Panc1 (cell line): ENCODE measurements at regions not wholly inside any gene's neighbourhood (a gene's known extent, or its start where the extent isn't known, plus 50 kb on each side); places are given as distances from the start of the nearest gene placed in this dataset.
"Not testable (repeated sequence)": the region's sequence is repeated elsewhere in the genome, so short reads cannot be mapped to it uniquely, and the experiment has no call there.

Experiments used
- ATAC-seq: fragments of 200-7000 bp; cut with Tn5 transposase; 2 replicates; pipeline ENCODE4 v1.9.1; 2020; ENCODE audit warnings: mild to moderate bottlenecking, moderate library complexity
- BruUV-seq: library from RNA; stranded (reverse); fragments of 400-500 nt; replicated peaks from 2 replicates; lab custom pipeline; 2021; lab: Mats Ljungman, UMichigan
- CTCF ChIA-PET: fragments of 300-600 bp; sonication (Branson Sonifier 250); formaldehyde crosslinking; loops from one replicate; lab custom pipeline; 2022; ENCODE audit warnings: antibody characterized with exemption; lab: Charles Lee
- POLR2A ChIA-PET: fragments of 300-600 bp; sonication (Branson Sonifier 250); formaldehyde crosslinking; loops from one replicate; lab custom pipeline; 2022; ENCODE audit warnings: antibody characterized with exemption; lab: Charles Lee
- DNase-seq: peaks from one replicate; pipeline ENCODE4 v3.0.0-alpha.2; 2010; ENCODE audit warnings: low read depth, low spot score
- H3K27ac ChIP-seq: 2 replicates; pipeline ENCODE4 v1.5.1; 2011; ENCODE audit warnings: mild to moderate bottlenecking, low read length, inconsistent platforms
- H3K27me3 ChIP-seq: fragments of 200-500 bp; sonication (Bioruptor generic); 2 replicates; pipeline ENCODE4 v1.6.0; 2014; ENCODE audit warnings: low read length, inconsistent platforms; ENCODE audit not compliant: control insufficient read depth, insufficient read depth
- H3K36me3 ChIP-seq: fragments of 200-500 bp; sonication (Bioruptor generic); 2 replicates; pipeline ENCODE4 v1.5.1; 2014; ENCODE audit warnings: inconsistent platforms, mild to moderate bottlenecking, low read length, moderate library complexity; ENCODE audit not compliant: control insufficient read depth, insufficient read depth
- H3K4me1 ChIP-seq: 2 replicates; pipeline ENCODE4 v1.5.1; 2011; ENCODE audit warnings: inconsistent platforms, mild to moderate bottlenecking, low read length, moderate library complexity; ENCODE audit not compliant: control insufficient read depth, insufficient read depth
- H3K4me3 ChIP-seq, 2 experiments: 2 replicates each; pipeline ENCODE4 v1.5.1; 2011 to 2012; ENCODE audit warnings: low read depth in 2 of 2, low read length in 2 of 2, mild to moderate bottlenecking in 2 of 2, inconsistent platforms in 1 of 2, moderate library complexity in 1 of 2
- H3K9me3 ChIP-seq: fragments of 200-500 bp; sonication (Bioruptor generic); 2 replicates; pipeline ENCODE4 v1.5.1; 2014; ENCODE audit warnings: low read depth, mild to moderate bottlenecking, inconsistent platforms, low read length, moderate library complexity; ENCODE audit not compliant: control insufficient read depth, insufficient read depth
- POLR2AphosphoS5 ChIP-seq: IDR thresholded peaks from 2 replicates; pipeline ENCODE4 v1.6.1; 2012; ENCODE audit warnings: mild to moderate bottlenecking, low read depth, low read length, moderate library complexity
- SIN3A ChIP-seq: IDR thresholded peaks from 2 replicates; pipeline ENCODE4 v1.6.1; 2012; ENCODE audit warnings: low read depth, mild to moderate bottlenecking, low read length, moderate library complexity, borderline replicate concordance; ENCODE audit not compliant: insufficient read depth
- TCF7L2 ChIP-seq: IDR thresholded peaks from 2 replicates; pipeline ENCODE4 v1.6.1; 2011; ENCODE audit warnings: mild to moderate bottlenecking, low read depth, low read length, inconsistent platforms
- in situ Hi-C: cut with HindIII; loops from 2 replicates; pipeline ENCODE4 v1.10.0; 2016; ENCODE audit warnings: low sequenced_read_pairs, low pct_unique_long_range_greater_than_20kb
- intact Hi-C: fragments of 100-400 bp; cut with micrococcal nuclease; formaldehyde crosslinking; loops from one replicate; pipeline ENCODE4 v1.10.0; 2022; ENCODE audit not compliant: unreplicated experiment
- TF ChIP-seq, protein P1 (sequence below): fragments of 450-650 bp; IDR thresholded peaks from 2 replicates; pipeline ENCODE4 v1.5.1; 2017; ENCODE audit warnings: mild to moderate bottlenecking
- TF ChIP-seq, protein P2 (sequence below), 2 experiments: IDR thresholded peaks; 2 replicates each; pipeline ENCODE4 v1.6.1; 2011 to 2012; ENCODE audit warnings: low read depth in 2 of 2, control low read depth in 1 of 2, low read length in 1 of 2, mild to moderate bottlenecking in 1 of 2, moderate library complexity in 1 of 2; ENCODE audit not compliant: insufficient read depth in 1 of 2

GRCh38 chr1:217989510-217989909 lies 295.6 kb upstream of the RRP15 start:
- DNase-seq (no peak), ATAC-seq (no peak)
- ChIA-PET POLR2A (no interaction called here), CTCF (no interaction called here)
- H3K27ac ChIP-seq = no peak overlapping the region
- intact Hi-C loops (no loop called here), in situ Hi-C loops (no loop called here)
- no peak overlapping the region for H3K4me3 ChIP-seq
- no peaks in the 10 kb centered on the region for H3K36me3 ChIP-seq
- H3K9me3 ChIP-seq = no peaks in the 10 kb centered on the region
- TF ChIP-seq, protein P1, sequence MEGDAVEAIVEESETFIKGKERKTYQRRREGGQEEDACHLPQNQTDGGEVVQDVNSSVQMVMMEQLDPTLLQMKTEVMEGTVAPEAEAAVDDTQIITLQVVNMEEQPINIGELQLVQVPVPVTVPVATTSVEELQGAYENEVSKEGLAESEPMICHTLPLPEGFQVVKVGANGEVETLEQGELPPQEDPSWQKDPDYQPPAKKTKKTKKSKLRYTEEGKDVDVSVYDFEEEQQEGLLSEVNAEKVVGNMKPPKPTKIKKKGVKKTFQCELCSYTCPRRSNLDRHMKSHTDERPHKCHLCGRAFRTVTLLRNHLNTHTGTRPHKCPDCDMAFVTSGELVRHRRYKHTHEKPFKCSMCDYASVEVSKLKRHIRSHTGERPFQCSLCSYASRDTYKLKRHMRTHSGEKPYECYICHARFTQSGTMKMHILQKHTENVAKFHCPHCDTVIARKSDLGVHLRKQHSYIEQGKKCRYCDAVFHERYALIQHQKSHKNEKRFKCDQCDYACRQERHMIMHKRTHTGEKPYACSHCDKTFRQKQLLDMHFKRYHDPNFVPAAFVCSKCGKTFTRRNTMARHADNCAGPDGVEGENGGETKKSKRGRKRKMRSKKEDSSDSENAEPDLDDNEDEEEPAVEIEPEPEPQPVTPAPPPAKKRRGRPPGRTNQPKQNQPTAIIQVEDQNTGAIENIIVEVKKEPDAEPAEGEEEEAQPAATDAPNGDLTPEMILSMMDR = no peak
- TF ChIP-seq TCF7L2 (no peak), POLR2AphosphoS5 (no peak), SIN3A (no peak)
- TF ChIP-seq, protein P2, sequence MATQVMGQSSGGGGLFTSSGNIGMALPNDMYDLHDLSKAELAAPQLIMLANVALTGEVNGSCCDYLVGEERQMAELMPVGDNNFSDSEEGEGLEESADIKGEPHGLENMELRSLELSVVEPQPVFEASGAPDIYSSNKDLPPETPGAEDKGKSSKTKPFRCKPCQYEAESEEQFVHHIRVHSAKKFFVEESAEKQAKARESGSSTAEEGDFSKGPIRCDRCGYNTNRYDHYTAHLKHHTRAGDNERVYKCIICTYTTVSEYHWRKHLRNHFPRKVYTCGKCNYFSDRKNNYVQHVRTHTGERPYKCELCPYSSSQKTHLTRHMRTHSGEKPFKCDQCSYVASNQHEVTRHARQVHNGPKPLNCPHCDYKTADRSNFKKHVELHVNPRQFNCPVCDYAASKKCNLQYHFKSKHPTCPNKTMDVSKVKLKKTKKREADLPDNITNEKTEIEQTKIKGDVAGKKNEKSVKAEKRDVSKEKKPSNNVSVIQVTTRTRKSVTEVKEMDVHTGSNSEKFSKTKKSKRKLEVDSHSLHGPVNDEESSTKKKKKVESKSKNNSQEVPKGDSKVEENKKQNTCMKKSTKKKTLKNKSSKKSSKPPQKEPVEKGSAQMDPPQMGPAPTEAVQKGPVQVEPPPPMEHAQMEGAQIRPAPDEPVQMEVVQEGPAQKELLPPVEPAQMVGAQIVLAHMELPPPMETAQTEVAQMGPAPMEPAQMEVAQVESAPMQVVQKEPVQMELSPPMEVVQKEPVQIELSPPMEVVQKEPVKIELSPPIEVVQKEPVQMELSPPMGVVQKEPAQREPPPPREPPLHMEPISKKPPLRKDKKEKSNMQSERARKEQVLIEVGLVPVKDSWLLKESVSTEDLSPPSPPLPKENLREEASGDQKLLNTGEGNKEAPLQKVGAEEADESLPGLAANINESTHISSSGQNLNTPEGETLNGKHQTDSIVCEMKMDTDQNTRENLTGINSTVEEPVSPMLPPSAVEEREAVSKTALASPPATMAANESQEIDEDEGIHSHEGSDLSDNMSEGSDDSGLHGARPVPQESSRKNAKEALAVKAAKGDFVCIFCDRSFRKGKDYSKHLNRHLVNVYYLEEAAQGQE (IDR thresholded peaks at IDR 0.05; ENCODE audit: insufficient read depth in 1 of 2, low read depth in 2 of 2, low read length in 1 of 2) = no peak
- BruUV-seq = no TSS peak
- no peaks in the 10 kb centered on the region for H3K4me1 ChIP-seq
- no peaks in the 10 kb centered on the region; the same call in 1 of the 2 replicates for H3K27me3 ChIP-seq

DNA sequence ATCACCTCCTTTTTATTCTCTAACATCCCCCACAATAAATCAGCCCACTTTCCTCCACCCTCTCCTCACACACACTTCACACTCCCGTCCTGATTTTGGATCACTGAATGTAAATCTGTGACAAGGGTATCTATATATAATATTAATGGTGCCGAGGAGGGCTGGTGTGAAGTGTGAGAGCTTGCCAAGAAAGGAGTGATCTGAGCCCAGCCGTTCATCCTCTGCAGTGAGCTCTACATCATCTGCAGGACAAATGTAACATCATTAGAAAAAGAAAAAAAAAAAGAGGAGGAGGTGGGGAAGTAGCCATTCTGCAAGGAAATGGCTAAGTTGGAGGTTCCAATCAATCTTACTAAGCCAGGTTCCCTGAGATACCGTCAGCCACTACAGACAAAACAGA lies 291.7 kb upstream of the RRP15 start:
- H3K27me3 ChIP-seq = no peaks in the 10 kb centered on the region
- no peak for ATAC-seq
- in situ Hi-C loops = no loop called here
- H3K27ac ChIP-seq = no peak overlapping the region
- POLR2A ChIA-PET = no interaction called here
- H3K36me3 ChIP-seq = no peaks in the 10 kb centered on the region
- TF ChIP-seq, protein P2 (IDR thresholded peaks at IDR 0.05; ENCODE audit: insufficient read depth in 1 of 2, low read depth in 2 of 2, low read length in 1 of 2) = no peak
- no peak for TF ChIP-seq SIN3A
- TF ChIP-seq, protein P1 = no peak
- CTCF ChIA-PET = no interaction called here
- no peaks in the 10 kb centered on the region for H3K4me1 ChIP-seq
- DNase-seq = no peak
- no TSS peak for BruUV-seq
- intact Hi-C loops = no loop called here
- H3K9me3 ChIP-seq = no peaks in the 10 kb centered on the region
- no peak overlapping the region for H3K4me3 ChIP-seq

DNA sequence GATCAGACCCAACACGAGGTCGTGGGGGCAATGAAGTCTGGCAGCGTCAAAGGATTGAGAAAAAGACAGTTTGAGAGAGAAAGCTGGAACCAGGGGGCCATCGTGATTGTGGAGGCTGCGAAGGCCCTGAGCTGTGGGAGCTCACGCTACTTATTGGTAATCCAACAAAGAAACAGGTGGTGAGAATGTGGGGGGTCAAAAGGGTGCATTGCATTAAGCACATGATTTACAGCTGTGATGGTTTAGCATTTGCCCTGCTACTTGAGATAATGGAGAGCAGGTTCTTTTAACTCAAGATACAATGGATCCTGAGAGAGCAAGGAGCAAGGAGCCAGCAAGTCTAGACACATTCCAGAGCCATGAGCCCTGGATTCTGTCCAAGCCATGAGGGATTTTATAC lies 276.8 kb upstream of the RRP15 start:
- CTCF ChIA-PET, DNase-seq: not testable (repeated sequence)

GRCh38 chr1:218015106-218015505 lies 270.0 kb upstream of the RRP15 start:
- DNase-seq, POLR2A ChIA-PET, H3K36me3 ChIP-seq, intact Hi-C loops, ATAC-seq, H3K4me3 ChIP-seq, H3K27ac ChIP-seq, CTCF ChIA-PET, H3K4me1 ChIP-seq, BruUV-seq, in situ Hi-C loops, H3K9me3 ChIP-seq, H3K27me3 ChIP-seq: not testable (repeated sequence)

More for the DNA sequence above, 276.8 kb upstream of the RRP15 start:
- H3K36me3 ChIP-seq, BruUV-seq, in situ Hi-C loops, H3K4me1 ChIP-seq, ATAC-seq, intact Hi-C loops, H3K4me3 ChIP-seq, H3K9me3 ChIP-seq, H3K27me3 ChIP-seq, H3K27ac ChIP-seq: not testable (repeated sequence)
- POLR2A ChIA-PET = interaction anchor here (0.6 kb wide), 1 partner anchor 24 kb away, joined by 6 read pairs; no protein-coding TSS in a partner anchor
